HG03025 (cell line): ENCODE measurements at regions not wholly inside any gene's neighbourhood (a gene's known extent, or its start where the extent isn't known, plus 50 kb on each side); places are given as distances from the start of the nearest gene placed in this dataset.

Source experiments
- ATAC-seq: cut with Tn5 transposase; IDR thresholded peaks from one replicate; pipeline ENCODE4 v1.9.1; 2021; ENCODE audit warnings: mild to moderate bottlenecking, moderate library complexity; ENCODE audit not compliant: unreplicated experiment, low FRiP score

DNA sequence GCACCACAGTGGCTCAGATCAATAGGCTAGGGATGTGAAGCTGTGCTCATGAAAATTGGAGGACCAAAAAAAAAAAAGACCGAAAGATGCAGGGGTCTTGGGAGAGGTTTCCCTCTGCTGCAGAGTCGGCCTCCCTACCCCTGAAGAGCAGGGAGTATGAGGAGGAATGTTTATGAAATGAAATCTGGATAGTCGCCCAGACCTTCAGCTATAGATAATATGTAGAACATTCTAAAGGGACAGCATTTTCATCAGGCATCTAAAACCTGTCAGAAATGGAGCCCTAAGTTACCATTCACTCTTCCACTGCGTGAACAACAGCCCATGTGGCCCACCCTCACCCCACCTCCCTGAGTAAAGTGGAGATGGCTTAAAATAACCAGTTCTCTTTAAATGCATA lies 122.9 kb downstream of the TMEM174 start:
- no peak for ATAC-seq

DNA sequence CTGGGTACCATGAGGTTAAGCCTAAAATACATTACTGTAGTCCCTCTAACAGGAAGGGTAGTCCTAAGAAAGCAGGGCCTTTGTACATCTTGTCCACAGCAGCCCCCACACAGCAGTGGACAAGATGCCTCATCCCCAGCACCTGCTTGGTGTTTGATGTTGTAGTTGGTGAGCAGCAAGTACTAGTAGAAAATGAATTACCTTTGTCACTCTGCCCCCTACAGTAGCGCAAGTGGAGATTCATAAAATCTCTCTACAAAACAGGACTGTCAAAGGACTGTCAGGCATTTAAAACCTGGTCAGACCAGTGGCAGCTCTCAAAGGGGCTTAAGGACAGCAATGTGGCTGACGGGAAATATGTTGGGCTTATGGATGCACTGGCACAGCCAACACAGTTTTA lies 122.5 kb downstream of the TMEM174 start:
- ATAC-seq, result no peak

DNA sequence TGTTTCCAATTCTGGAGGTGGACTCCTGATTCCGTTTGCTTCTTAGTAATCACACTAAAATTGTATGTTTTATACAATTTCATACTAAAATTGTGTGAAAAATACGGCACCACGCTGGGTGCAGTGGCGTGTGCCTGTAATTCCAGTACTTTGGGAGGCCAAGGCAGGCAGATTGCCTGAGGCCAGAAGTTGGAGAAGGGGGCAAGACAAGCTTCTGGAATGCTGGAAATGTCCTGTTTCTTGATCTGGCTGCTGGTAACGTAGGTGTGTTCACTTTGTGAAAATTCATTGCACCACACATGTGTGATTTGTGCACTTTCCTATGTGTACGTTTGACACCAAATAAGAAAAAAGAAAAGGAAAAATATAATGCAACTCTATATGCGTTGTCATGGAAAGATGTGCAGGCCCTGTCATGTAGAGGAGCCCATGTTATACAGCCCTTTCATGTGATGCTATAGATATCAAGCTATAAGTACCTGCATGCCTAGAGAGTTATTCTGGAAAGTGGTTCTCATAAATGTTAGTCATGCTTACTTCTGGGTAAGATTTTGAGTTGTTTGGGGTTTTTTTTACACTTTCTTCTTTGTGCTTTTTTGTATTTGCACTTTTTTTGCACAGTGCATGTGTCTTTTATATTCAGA lies 119.9 kb downstream of the TMEM174 start:
- no peak for ATAC-seq

DNA sequence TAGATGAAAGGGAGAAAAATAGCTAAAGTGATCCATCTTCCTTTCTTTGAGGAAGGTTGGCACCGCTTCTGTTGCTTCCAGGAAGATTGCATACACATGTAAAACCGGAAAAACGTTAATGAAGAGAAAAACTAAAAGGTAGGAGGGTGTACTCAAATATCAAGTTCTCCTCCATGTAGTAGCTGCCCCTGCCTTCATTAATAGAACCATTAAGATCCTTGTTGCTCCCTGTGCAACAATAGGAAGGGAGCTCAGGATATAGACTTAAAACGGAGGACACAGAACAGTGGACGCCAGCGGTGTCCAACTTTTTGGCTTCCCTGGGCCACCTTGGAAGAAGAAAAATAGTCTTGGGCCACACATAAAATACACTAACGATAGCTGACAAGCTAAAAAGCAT lies 118.9 kb downstream of the TMEM174 start:
- ATAC-seq, result no peak

DNA sequence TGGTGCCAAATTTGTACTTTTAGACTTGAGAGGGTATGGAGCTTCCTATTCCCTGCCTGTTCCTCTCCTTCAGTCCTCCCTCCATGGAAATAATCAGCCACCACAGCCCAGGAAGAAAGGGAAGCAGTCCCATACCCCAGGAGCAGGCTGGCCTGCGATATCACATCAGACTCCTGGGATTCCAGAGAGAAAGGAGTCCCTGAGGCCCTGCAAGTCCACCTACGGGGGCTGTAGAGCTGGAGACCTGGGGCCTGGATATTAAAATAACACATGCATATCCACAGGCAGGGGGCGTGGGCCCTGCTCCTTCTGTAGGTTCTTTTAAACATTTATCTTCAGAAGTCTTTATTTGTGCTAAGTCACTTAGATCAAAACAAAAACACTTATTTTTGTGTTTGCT lies 117.2 kb downstream of the TMEM174 start:
- ATAC-seq, result no peak

DNA sequence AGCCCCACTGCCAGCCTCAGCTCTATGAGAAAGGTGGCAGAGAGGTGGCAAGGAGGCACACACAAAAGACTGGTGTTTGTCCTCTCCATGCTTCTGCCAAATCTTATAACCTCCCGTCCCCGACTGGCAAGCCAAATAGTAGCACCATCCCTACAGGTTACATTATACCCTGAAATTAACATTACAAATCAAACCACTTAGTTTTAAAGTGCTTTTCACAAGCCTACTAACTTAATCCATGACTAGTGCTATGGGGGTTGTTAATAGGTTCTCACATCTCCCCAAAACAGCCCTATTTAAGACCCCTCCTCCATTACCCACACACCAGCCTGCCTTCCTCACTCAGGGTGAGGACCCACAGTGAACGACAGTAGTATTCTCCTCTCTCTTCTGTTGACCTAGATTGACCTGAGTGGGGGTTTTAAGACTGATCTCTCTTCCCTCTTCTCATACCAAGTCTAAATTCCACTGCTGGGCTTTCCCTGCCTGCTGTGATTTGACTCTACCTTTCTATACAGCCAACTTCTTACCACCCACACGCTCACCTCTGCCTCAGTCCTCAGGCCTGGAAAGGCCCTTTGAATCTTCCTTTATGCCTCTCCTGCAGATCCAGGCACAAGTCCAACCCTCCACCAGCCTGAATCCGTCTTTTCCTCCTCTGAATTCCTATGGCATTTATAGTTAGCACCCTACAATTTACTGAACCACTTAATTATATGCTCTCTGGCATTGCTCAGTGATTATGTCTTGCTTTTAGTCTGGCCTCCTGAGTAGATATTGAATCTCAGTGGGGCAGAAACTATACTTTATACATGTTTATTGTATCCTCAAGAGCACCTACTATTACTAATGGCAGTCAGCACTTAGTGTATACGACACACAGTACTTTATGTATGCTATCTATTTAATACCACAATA lies 116.1 kb downstream of the TMEM174 start:
- no peak for ATAC-seq

DNA sequence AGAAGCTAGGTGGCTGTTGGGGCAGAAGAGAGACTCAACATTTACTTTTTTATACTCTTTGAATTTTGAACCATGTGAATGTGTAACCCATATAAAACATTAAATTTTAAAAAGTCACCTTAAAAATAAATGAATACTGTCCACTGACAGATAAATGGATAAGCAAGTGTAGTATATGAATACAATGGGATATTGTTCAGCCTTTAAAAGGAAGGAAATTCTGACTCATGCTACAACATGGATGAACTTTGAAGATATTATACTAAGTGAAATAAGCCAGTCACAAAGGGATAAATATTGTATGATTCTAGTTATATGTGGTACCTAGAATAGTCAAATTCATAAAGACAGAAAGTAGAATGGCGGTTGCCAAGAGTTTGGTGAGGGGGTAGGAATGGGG lies 113.9 kb downstream of the TMEM174 start:
- no peak for ATAC-seq

DNA sequence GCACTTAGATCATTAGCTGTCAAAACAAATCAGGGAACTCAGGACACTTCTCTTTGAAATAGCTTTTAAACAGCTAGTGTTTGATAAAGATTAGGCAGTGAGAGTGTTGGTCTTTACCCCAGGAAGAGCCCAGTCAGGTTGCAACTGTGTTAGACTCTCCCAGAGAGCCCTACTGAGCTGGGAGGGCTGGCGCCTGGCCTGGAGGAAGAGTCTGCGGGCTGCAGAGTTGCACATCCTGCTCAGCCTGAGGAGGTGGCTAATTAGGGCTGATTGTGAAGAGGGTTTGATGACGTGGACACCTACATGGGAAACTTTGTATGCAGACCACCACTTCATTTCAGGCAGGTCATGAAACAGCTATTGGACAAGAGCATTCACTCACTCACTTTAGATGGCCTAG lies 112.0 kb downstream of the TMEM174 start:
- ATAC-seq, result no peak

DNA sequence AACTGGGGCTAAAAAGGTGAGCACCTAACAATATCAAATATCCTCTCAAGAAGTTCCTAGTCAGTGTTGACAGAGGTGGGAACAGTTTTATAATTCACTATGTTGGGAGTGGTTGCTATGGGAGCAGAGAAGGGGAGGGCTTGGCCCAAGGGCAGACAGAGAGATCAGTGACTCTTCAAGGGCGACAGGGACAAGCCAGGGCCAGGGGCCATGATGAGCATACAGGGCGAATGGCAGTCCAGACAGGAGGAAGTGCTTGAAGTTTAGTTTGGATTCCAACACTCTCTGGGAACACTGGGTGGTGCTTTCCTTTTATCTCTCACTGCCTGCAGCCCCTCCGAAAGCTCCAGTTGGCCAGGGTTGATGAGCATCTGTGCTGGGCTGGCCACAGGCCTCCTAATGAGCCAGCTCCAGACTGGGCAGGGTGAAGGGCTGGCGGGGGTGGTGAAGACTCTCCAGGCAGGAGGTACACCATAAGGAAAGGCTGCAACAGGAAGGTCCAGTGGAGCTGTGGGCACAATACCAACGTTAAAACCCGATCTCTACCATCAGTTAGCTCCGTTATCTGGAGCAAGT lies 111.3 kb downstream of the TMEM174 start:
- no peak for ATAC-seq

DNA sequence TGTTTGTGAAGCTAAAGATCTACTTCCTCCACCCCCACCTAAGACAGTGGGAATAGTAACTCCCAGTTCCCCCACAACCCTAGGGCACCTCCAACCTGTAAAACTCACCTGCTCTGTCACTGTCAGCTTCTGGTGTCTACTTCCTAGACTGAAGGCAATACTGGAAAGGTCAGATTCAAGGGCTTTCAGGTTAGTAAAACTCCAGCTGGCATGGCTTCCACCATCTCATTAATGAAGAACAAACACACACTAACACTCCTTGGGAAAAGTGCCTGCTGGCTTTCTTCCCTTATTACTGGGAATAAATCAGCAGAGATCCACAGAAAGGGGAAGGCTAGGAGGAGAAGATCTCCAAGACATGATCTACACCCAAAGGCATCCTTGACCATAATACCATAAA lies 109.9 kb downstream of the TMEM174 start:
- ATAC-seq, result no peak

DNA sequence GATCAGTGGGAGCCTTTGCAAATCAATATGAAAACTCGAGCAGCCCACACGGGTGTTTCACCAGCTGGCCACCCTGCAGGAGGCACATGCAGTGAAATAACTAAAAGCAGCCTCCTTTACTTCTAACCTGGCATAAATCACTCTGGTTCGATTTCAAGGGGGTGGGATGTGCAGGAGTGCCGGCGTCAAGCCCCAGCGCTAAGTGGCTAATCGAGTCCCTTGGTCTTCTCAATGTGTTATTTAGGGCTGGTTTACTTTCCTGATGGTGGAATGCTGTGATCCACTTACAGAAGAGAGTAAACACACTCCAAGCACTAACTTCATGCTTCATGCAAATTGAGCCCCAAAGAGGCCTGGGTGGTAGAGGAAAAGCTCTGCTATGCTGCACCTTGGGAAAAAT lies 109.4 kb downstream of the TMEM174 start:
- no peak for ATAC-seq

DNA sequence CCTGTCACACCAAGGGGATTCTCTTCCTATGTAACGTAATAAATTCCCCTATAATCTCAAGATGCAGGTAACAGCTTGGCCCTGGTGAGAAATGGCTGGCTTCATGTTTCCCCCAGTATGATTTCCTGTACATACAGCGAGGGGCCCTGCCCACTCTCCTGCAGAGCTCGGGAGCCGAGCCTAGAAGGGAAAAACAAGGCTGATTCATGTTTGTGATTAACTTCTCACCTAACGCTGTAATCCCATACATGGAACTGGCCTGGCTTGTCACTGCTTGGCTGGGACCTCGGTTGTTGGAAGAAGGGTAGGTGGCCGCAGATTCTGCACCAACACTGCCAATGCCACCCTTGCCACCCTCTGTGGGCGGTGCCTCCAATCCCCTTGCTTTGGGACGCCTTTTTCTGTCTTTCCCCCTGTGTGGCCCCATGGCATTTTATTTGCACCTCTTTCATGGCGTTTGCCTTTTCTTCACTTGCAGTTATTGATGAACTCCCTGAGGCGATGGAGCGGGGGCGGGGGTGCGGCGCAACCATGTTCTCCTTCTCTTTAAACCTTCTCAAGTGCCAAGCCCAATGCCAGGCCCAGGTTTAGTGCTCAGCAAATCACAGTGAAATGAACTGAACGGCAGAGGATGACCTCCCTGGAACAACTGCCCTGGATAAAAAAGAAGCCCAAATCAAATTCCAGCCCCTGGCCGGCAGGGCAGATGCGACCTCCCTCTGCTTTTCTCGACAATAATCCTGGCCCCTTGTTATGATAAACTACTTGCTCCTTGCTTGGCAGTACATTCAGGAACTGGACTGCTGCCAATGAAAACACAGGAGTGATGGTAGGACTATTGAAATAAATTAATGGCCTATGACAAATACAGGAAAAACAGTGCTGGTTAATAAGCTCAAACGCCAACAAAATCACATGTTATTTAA lies 108.1 kb downstream of the TMEM174 start:
- no peak for ATAC-seq

DNA sequence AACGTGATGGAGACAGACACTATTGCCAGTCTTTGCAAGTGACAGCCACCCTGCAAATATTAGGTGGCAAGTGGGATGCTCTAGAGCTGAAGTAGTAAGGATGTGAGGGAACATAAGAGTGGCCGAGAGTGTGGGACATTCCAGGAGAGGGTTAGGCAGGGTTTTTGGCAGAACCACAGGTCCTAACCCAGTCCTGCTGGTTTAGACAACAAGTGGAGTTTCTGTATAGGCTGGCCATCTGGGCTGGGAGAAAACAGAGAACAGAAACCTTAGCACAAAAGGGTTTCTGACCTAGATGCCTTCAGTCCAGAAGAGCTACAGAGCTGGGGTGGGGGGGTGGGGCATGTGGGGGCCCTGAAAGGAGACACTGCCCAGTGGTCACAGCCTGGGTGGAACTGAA lies 107.4 kb downstream of the TMEM174 start:
- ATAC-seq, result peak; percentile 57

DNA sequence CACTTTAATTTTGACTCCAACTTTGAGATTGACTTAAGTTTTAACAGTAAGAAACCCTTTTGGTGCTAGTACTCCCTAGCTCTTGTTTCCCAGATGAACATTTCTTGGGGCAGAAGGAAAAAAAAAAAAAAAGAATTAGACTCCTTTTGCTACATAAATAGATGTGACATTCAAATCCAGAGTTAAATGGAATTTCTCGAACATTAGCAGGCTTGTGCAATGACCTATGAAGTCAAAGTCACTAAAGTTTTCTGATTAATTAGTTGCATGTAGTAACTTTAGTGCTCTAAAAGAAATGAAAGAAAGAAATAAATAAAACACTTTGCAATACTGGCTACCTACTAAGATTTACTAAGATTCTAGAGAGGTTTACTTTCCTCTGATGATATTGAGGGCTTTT lies 106.8 kb downstream of the TMEM174 start:
- no peak for ATAC-seq

DNA sequence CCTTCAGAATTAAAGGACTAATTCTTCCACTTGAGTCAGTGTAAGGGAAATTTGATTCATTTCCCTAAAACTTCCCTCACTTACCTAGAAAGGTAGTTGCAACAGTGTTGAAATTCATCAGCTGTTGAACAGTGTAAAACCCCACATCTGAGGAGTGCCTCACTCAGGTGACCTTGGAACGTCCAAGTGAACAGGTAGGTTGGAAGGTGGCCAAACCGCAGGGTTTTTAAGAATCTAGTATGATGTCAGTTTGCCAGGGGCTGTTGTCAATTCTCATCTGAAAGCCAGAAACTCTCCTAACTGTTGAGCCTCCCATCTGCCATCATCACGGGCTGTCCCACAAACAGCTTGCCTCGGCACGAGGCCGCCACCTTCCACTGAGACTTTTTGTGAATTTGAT lies 105.7 kb downstream of the TMEM174 start:
- no peak for ATAC-seq

DNA sequence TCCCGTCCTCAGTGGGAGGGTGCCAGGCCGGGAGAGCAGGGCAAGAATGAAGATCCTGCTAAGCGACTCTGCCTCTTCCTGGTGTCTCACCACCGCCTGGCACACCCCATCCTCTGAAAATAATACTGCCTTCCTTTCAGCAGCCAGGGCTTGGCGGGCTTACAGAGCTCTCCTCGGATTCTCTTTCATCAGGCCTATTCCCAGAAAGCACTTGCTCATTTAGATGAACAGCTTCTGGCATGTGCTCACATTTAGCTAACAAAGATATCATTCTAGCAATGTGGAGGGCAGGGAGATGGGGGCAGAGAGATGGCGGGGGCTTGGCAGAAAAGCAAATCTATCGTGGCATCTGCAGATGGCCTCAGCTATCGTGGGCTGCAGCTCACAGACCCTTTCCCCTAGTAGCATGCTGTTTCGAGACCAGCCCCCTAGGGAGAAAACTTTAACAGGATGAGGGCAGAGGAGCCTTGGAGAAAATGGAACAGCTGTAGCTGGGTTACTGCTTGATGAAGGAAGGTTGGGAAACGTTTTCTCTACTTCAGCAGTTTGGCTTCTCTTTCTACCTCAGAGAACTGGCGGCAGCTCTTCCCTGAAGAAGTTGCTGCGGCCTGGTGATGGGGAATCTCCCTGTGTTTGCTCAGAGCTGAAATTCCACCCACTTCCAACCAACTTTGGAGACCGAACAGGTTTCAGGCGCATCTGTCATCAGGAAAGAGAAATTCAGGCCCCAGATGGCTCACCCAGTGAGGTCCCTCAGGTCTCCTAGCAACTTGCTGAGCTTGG lies 102.1 kb downstream of the TMEM174 start:
- no peak for ATAC-seq

DNA sequence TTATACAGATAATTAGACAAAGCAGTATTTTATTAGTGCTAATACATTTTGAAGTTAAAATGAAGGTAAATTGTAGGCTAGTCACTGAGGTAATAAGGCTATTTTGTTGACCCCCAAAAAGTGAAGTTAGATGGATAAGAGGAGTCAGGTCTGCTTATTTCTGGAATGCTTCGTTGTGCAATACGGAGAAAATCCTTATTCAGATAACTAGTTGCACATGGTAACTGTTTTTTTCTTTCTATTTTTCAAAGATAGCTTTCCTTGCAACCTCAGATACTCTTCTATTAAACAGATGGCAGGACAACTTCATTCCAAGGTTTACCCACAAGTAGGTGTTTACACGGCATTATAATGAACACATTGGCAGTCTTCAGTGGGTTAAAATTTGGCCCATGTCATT lies 101.1 kb downstream of the TMEM174 start:
- no peak for ATAC-seq

DNA sequence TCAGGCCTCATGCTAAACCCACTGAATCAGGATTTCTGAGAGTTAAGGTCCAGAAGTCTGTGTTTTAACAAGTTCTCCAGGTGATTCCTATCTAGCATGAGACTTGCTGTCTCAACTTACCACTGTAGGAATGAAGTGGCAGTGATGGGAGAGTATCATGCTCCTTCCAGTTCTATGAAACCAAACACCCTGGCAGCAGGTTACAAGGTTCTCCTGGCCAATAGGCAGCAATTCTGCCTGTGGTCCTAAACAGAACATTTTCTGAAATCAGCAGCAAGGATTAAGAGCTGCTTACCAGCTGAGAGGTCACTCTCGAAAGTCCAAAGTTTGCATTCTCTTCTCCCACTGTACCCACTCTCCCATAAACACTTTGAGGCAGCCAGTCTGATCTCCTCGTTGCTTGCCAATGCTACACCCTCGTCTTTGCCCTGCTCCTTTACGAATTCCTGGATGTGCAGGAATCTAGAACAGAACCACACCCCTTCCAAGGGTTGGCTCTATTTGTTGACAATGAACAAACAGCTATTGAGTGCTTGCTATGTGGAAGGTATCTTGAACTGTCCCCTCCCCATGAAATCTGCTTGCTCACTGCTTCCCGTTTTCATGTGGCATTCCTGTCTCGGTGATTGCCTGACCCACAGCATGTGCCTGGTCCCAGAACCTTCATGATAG lies 100.5 kb downstream of the TMEM174 start:
- no peak for ATAC-seq

DNA sequence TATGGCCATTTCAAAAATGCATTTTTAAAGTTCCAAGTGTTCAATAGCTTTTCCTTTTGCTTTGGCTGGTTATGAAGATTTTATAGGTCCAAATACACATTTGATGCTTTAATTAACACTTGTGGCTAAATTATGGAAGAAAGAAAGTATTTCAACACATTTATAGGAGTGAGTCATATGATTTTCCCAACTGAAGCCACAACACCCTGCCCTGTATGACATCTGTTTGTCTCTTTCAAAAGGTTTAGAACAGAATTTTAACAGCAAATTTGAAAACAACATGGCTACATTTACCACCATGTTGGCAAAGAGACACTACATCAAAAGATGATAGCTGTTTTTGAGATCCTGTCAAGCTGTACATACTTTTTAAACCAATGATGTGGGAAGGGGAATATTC lies 99.4 kb downstream of the TMEM174 start:
- ATAC-seq, result no peak
